ENCODE measurements at regions not wholly inside any gene's neighbourhood (a gene's known extent, or its start where the extent isn't known, plus 50 kb on each side); places are given as distances from the start of the nearest gene placed in this dataset.

GRCh38 chr3:43181202-43181821 lies 75.4 kb upstream of the POMGNT2 start:
- DNase-seq (ENCODE audit: low spot score) = no peak
- TF ChIP-seq CTCF (IDR thresholded peaks at IDR 0.05; ENCODE audit: unreplicated experiment) = no peak
- Mint-ChIP-seq H3K4me3 (ENCODE audit: unreplicated experiment) (no peak overlapping the region), H3K27me3 (ENCODE audit: unreplicated experiment) (peaks cover 6% of the 10 kb centered on the region), H3K36me3 (ENCODE audit: low read depth, unreplicated experiment) (peaks cover 3% of the 10 kb centered on the region), H3K27ac (ENCODE audit: unreplicated experiment) (no peak overlapping the region), H3K9me3 (ENCODE audit: unreplicated experiment) (peaks cover 3% of the 10 kb centered on the region), H3K4me1 (ENCODE audit: unreplicated experiment) (peaks cover 61% of the 10 kb centered on the region)

- TF ChIP-seq CTCF (IDR thresholded peaks at IDR 0.05; ENCODE audit: unreplicated experiment) = no peak
- DNase-seq (ENCODE audit: low spot score) = no peak
- peaks cover 4% of the 10 kb centered on the region for H3K36me3 Mint-ChIP-seq (ENCODE audit: low read depth, unreplicated experiment)
- H3K4me1 Mint-ChIP-seq (ENCODE audit: unreplicated experiment) = peaks cover 58% of the 10 kb centered on the region
- H3K9me3 Mint-ChIP-seq (ENCODE audit: unreplicated experiment) = peaks cover 4% of the 10 kb centered on the region
- peaks cover 6% of the 10 kb centered on the region for H3K27me3 Mint-ChIP-seq (ENCODE audit: unreplicated experiment)
- H3K4me3 Mint-ChIP-seq (ENCODE audit: unreplicated experiment) = no peak overlapping the region
- no peak overlapping the region for H3K27ac Mint-ChIP-seq (ENCODE audit: unreplicated experiment)
Measured at GRCh38 chr3:43180694-43181093, 74.8 kb upstream of the POMGNT2 start.

- TF ChIP-seq CTCF (IDR thresholded peaks at IDR 0.05; ENCODE audit: unreplicated experiment) = no peak
- no peak for DNase-seq (ENCODE audit: low spot score)
- Mint-ChIP-seq H3K36me3 (ENCODE audit: low read depth, unreplicated experiment) (peaks cover 4% of the 10 kb centered on the region), H3K9me3 (ENCODE audit: unreplicated experiment) (peaks cover 4% of the 10 kb centered on the region), H3K27me3 (ENCODE audit: unreplicated experiment) (peaks cover 4% of the 10 kb centered on the region), H3K27ac (ENCODE audit: unreplicated experiment) (peak overlapping the region; percentile 49), H3K4me1 (ENCODE audit: unreplicated experiment) (peaks cover 58% of the 10 kb centered on the region), H3K4me3 (ENCODE audit: unreplicated experiment) (no peak overlapping the region)
Measured at GRCh38 chr3:43180027-43180426, 74.1 kb upstream of the POMGNT2 start.

- no peak for DNase-seq (ENCODE audit: low spot score)
Measured at GRCh38 chr3:43178891-43179366, 73.0 kb upstream of the POMGNT2 start.

More at GRCh38 chr3:43178891-43179366, 73.0 kb upstream of the POMGNT2 start:
- no peak for TF ChIP-seq CTCF (IDR thresholded peaks at IDR 0.05; ENCODE audit: unreplicated experiment)
- Mint-ChIP-seq H3K9me3 (ENCODE audit: unreplicated experiment) (peaks cover 4% of the 10 kb centered on the region), H3K27me3 (ENCODE audit: unreplicated experiment) (peaks cover 4% of the 10 kb centered on the region), H3K4me1 (ENCODE audit: unreplicated experiment) (peaks cover 56% of the 10 kb centered on the region), H3K4me3 (ENCODE audit: unreplicated experiment) (no peak overlapping the region), H3K27ac (ENCODE audit: unreplicated experiment) (no peak overlapping the region), H3K36me3 (ENCODE audit: low read depth, unreplicated experiment) (peaks cover 4% of the 10 kb centered on the region)
